CD4-positive, CD25-positive, alpha-beta regulatory T cell (primary cell): ENCODE measurements at regions not wholly inside any gene's neighbourhood (a gene's known extent, or its start where the extent isn't known, plus 50 kb on each side); places are given as distances from the start of the nearest gene placed in this dataset.

Experiments used
- ATAC-seq, 2 donors: fragments of 150-1000 bp; cut with Tn5 transposase; one replicate each; pipeline ENCODE4 v1.10.0; 2021; ENCODE audit warnings: low read depth in 2 of 2, moderate number of reproducible peaks in 2 of 2, moderate library complexity in 1 of 2
- DNase-seq, 3 donors: peaks; one replicate each; pipeline versions ENCODE4 v3.0.0 to v3.0.0-alpha.2; 2012 to 2022; ENCODE audit warnings: mixed read lengths in 1 of 3
- H3K27ac ChIP-seq: one replicate; pipeline ENCODE4 v1.7.0; 2013; ENCODE audit warnings: mild to moderate bottlenecking, low read length; ENCODE audit not compliant: insufficient read depth, poor library complexity, severe bottlenecking
- H3K27me3 ChIP-seq: one replicate; pipeline ENCODE4 v1.7.0; 2013; ENCODE audit warnings: low read length; ENCODE audit not compliant: control insufficient read depth, insufficient read depth
- H3K36me3 ChIP-seq: one replicate; pipeline ENCODE4 v1.7.0; 2013; ENCODE audit warnings: mild to moderate bottlenecking, low read length, moderate library complexity; ENCODE audit not compliant: control insufficient read depth, insufficient read depth
- H3K4me1 ChIP-seq: 2 replicates; pipeline ENCODE4 v1.7.0; 2013; ENCODE audit warnings: mild to moderate bottlenecking, low read length; ENCODE audit not compliant: insufficient read depth, control insufficient read depth, poor library complexity, severe bottlenecking
- H3K4me3 ChIP-seq: one replicate; pipeline ENCODE4 v1.7.0; 2013; ENCODE audit warnings: low read depth, mild to moderate bottlenecking, low read length, moderate library complexity
- H3K9me3 ChIP-seq, 2 experiments: 1 replicate in 1 of 2; 2 replicates in 1 of 2; pipeline ENCODE4 v1.7.0; 2013; ENCODE audit warnings: low read length in 2 of 2, mild to moderate bottlenecking in 1 of 2, moderate library complexity in 1 of 2; ENCODE audit not compliant: control insufficient read depth in 2 of 2
- H3K27ac Mint-ChIP-seq, 3 donors: one replicate each; pipeline ENCODE4 v1.8.0; 2020 to 2022; ENCODE audit warnings: mild to moderate bottlenecking in 3 of 3, mixed read lengths in 3 of 3, moderate library complexity in 2 of 3
- H3K27me3 Mint-ChIP-seq: one replicate; pipeline ENCODE4 v1.8.0; 2022; ENCODE audit warnings: mild to moderate bottlenecking, mixed read lengths
- H3K36me3 Mint-ChIP-seq: one replicate; pipeline ENCODE4 v1.8.0; 2020; ENCODE audit warnings: mixed read lengths
- H3K4me1 Mint-ChIP-seq, 4 donors: one replicate each; pipeline ENCODE4 v1.8.0; 2020 to 2022; ENCODE audit warnings: mixed read lengths in 4 of 4, mild to moderate bottlenecking in 1 of 4
- H3K4me3 Mint-ChIP-seq, 4 donors: one replicate each; pipeline ENCODE4 v1.8.0; 2020 to 2022; ENCODE audit warnings: mild to moderate bottlenecking in 4 of 4, mixed read lengths in 4 of 4, moderate library complexity in 3 of 4
- H3K9me3 Mint-ChIP-seq, 7 donors: one replicate each; pipeline ENCODE4 v1.8.0; 2020 to 2022; ENCODE audit warnings: mixed read lengths in 7 of 7, mild to moderate bottlenecking in 3 of 7, moderate library complexity in 2 of 7

DNA sequence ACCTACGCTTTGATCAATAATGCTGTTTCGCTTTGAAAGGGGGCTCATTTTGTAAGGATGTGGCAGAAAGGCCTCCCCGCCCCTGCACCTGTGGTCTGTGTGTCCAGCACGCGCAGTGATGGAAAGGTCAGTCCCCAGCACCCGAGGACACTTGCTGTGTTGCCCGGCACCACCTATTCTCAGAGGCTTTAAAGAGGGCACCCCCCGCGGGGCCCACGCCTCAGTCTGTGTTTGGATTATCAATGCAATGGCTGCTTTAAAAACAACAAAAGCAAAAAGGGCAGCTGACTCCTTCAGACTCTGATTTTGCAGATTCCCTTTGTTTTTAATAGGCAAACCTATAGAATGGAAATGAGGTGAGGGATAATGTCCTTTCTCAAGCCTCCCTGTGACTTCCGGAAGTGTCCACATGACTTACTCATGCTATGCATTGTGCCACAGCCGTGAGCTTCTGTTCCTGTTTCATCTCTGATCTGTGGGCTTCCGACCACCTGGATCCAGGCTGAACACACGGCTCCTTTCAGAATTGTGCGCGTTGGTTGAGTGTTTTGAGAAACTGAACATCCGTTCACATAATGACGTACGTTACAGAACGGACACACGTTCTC lies 416.2 kb downstream of the IRX2 start:
- Mint-ChIP-seq H3K27ac (no peak overlapping the region), H3K4me3 (no peak overlapping the region), H3K4me1 (no peaks in the 10 kb centered on the region), H3K27me3 (no peaks in the 10 kb centered on the region), H3K9me3 (peaks cover 0 to 6% (median 3%) of the 10 kb centered on the region in 7 donors), H3K36me3 (no peaks in the 10 kb centered on the region)
- H3K36me3 ChIP-seq, result no peaks in the 10 kb centered on the region
- no peaks in the 10 kb centered on the region for H3K27me3 ChIP-seq
- H3K27ac ChIP-seq, result no peak overlapping the region
- H3K4me3 ChIP-seq, result no peak overlapping the region
- ATAC-seq (no peak), DNase-seq (no peak)
- H3K4me1 ChIP-seq, result no peaks in the 10 kb centered on the region
- H3K9me3 ChIP-seq, result peaks cover 0 to 3% of the 10 kb centered on the region in 2 experiments

DNA sequence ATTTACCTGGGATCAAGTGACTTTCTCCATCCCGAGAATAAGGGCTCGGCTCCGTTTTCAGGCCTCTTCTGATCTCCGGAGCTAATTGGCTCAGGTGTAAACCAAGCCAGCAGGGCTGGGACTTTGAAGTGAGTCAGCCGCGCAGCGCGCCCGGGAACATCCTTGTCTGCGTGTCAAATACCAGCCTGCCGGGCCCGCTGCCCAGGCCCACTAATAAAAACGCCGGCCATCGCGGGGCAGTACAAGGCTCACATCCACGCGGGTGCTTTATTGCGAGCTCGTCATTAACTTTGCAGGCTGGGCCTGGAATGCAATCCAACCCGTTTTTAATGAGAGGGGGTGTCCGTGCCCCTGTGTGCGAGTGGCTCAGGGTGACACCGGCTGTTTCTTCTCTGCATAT lies 416.8 kb downstream of the IRX2 start:
- Mint-ChIP-seq H3K36me3 (no peaks in the 10 kb centered on the region), H3K9me3 (peaks cover 0 to 6% (median 3%) of the 10 kb centered on the region in 7 donors), H3K4me1 (no peaks in the 10 kb centered on the region), H3K27ac (no peak overlapping the region), H3K27me3 (no peaks in the 10 kb centered on the region), H3K4me3 (no peak overlapping the region)
- DNase-seq, result no peak
- Histone ChIP-seq H3K9me3 (peaks cover 0 to 3% of the 10 kb centered on the region in 2 experiments), H3K27me3 (no peaks in the 10 kb centered on the region), H3K27ac (no peak overlapping the region), H3K36me3 (no peaks in the 10 kb centered on the region), H3K4me3 (no peak overlapping the region), H3K4me1 (no peaks in the 10 kb centered on the region)
- no peak for ATAC-seq

- Histone ChIP-seq H3K4me3 (no peak overlapping the region), H3K9me3 (peaks cover 0 to 3% of the 10 kb centered on the region in 2 experiments), H3K4me1 (no peaks in the 10 kb centered on the region), H3K36me3 (no peaks in the 10 kb centered on the region), H3K27me3 (no peaks in the 10 kb centered on the region), H3K27ac (no peak overlapping the region)
- DNase-seq (no peak), ATAC-seq (no peak)
- H3K4me3 Mint-ChIP-seq, result no peak overlapping the region
- H3K27me3 Mint-ChIP-seq, result no peaks in the 10 kb centered on the region
- no peaks in the 10 kb centered on the region for H3K36me3 Mint-ChIP-seq
- H3K27ac Mint-ChIP-seq, result no peak overlapping the region
- no peaks in the 10 kb centered on the region for H3K4me1 Mint-ChIP-seq
- H3K9me3 Mint-ChIP-seq, result peaks cover 0 to 8% (median 3%) of the 10 kb centered on the region in 7 donors
Observed at GRCh38 chr5:2333291-2333690, 418.2 kb downstream of the IRX2 start.

- H3K9me3 Mint-ChIP-seq, result peaks cover 2 to 9% (median 4%) of the 10 kb centered on the region in 7 donors
- Histone ChIP-seq H3K36me3 (no peaks in the 10 kb centered on the region), H3K27me3 (no peaks in the 10 kb centered on the region), H3K9me3 (peaks cover 0 to 3% of the 10 kb centered on the region in 2 experiments), H3K27ac (no peak overlapping the region), H3K4me3 (no peak overlapping the region), H3K4me1 (no peaks in the 10 kb centered on the region)
- DNase-seq (no peak), ATAC-seq (no peak)
- no peak overlapping the region for H3K4me3 Mint-ChIP-seq
- no peak overlapping the region for H3K27ac Mint-ChIP-seq
- H3K4me1 Mint-ChIP-seq, result no peaks in the 10 kb centered on the region
- no peaks in the 10 kb centered on the region for H3K36me3 Mint-ChIP-seq
- no peaks in the 10 kb centered on the region for H3K27me3 Mint-ChIP-seq
Observed at GRCh38 chr5:2332521-2332920, 419.0 kb downstream of the IRX2 start.

DNA sequence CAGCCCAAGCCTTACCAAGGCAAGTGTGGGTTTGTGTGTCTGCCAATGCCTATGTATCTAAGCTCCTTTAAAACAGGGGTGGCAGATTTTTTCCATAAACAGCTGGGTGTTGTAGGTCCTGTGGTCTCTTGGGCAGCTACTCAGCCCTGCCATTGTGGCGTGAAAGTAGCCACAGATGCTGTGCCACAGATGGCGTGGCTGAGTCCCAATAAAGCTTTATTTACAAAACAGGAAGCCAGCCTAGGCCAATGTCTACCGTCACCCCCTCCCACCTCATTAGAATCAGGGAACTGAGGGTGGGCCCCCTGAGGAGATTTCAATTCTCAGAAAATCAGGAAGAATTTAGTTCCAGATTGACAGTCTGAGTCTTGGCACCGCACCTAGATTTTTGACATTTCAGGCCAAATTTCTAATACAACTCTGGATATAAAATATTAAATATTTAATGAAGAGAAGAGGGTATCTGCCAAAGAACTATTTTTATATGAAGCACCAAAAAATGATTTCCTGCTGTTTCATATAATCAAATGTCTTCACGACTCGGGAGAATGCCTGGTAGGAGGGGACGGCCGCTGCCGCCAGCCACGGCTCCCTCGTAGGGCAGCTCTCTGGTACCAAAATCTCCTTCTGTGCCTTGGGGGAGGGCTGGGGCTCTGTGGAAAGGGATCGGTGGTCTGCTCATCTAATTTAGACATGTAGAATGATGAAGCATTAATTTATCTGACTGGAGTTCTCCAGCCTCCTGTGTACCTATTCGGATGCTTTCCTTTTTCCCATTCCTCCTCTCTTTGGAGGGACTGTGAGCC lies 420.9 kb downstream of the IRX2 start:
- Histone ChIP-seq H3K4me3 (no peak overlapping the region), H3K36me3 (no peaks in the 10 kb centered on the region), H3K9me3 (peaks cover 0 to 3% of the 10 kb centered on the region in 2 experiments), H3K4me1 (no peaks in the 10 kb centered on the region), H3K27me3 (no peaks in the 10 kb centered on the region), H3K27ac (no peak overlapping the region)
- DNase-seq (no peak), ATAC-seq (no peak)
- Mint-ChIP-seq H3K27me3 (no peaks in the 10 kb centered on the region), H3K27ac (no peak overlapping the region), H3K4me3 (no peak overlapping the region), H3K4me1 (no peaks in the 10 kb centered on the region), H3K36me3 (no peaks in the 10 kb centered on the region), H3K9me3 (peaks cover 2 to 11% (median 4%) of the 10 kb centered on the region in 7 donors)

DNA sequence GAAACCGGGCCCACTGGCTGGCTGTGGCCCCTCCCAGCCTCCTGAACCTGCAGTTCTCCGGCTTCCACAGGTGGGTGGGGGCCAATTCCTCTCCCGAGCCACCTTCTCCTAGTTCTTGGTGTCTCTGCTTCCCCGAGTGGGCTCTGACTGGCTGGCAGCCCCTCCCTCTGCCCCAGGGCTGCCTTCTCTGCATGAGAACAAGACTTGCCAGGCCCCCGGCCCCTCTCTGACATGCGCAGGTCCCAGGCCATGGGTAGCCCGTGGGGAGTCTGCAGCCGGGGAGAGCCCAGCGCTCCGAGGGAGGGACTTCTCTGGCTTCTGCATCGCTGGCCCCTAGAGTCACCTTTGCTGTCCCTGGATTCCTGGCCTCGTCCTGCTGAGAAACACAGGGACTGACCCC lies 421.7 kb downstream of the IRX2 start:
- no peak for DNase-seq
- Mint-ChIP-seq H3K27ac (no peak overlapping the region), H3K4me1 (no peaks in the 10 kb centered on the region), H3K4me3 (no peak overlapping the region), H3K9me3 (peaks cover 2 to 11% (median 4%) of the 10 kb centered on the region in 7 donors), H3K36me3 (no peaks in the 10 kb centered on the region), H3K27me3 (no peaks in the 10 kb centered on the region)
- H3K27me3 ChIP-seq, result no peaks in the 10 kb centered on the region
- ATAC-seq, result no peak
- peaks cover 0 to 3% of the 10 kb centered on the region in 2 experiments for H3K9me3 ChIP-seq
- no peak overlapping the region for H3K27ac ChIP-seq
- H3K36me3 ChIP-seq, result no peaks in the 10 kb centered on the region
- H3K4me3 ChIP-seq, result no peak overlapping the region
- H3K4me1 ChIP-seq, result no peaks in the 10 kb centered on the region

GRCh38 chr5:2326601-2327000 lies 424.9 kb downstream of the IRX2 start:
- Histone ChIP-seq H3K4me1 (no peaks in the 10 kb centered on the region), H3K36me3 (no peaks in the 10 kb centered on the region), H3K4me3 (no peak overlapping the region), H3K9me3 (peaks cover 0 to under 1% of the 10 kb centered on the region in 2 experiments), H3K27ac (no peak overlapping the region), H3K27me3 (no peaks in the 10 kb centered on the region)
- H3K4me1 Mint-ChIP-seq, result no peaks in the 10 kb centered on the region
- H3K27me3 Mint-ChIP-seq, result no peaks in the 10 kb centered on the region
- H3K4me3 Mint-ChIP-seq, result no peak overlapping the region
- H3K9me3 Mint-ChIP-seq, result peaks cover 0 to 9% (median 4%) of the 10 kb centered on the region in 7 donors
- DNase-seq, result no peak
- H3K36me3 Mint-ChIP-seq, result no peaks in the 10 kb centered on the region
- no peak overlapping the region for H3K27ac Mint-ChIP-seq
- ATAC-seq, result no peak

- DNase-seq, result no peak
- Mint-ChIP-seq H3K27ac (no peak overlapping the region), H3K9me3 (peaks cover 0 to 13% (median 4%) of the 10 kb centered on the region in 7 donors), H3K36me3 (no peaks in the 10 kb centered on the region), H3K4me1 (no peaks in the 10 kb centered on the region), H3K27me3 (no peaks in the 10 kb centered on the region), H3K4me3 (no peak overlapping the region)
- Histone ChIP-seq H3K9me3 (no peaks in the 10 kb centered on the region), H3K27me3 (no peaks in the 10 kb centered on the region), H3K27ac (no peak overlapping the region), H3K4me3 (no peak overlapping the region), H3K36me3 (no peaks in the 10 kb centered on the region), H3K4me1 (no peaks in the 10 kb centered on the region)
- no peak for ATAC-seq
Observed at GRCh38 chr5:2324788-2325187, 426.7 kb downstream of the IRX2 start.
